T-cell (primary cell): ENCODE measurements at regions not wholly inside any gene's neighbourhood (a gene's known extent, or its start where the extent isn't known, plus 50 kb on each side); places are given as distances from the start of the nearest gene placed in this dataset.

Experiments
- ATAC-seq, 4 experiments: fragments of 200-7000 bp in 3 of 4; fragments of 150-1000 bp in 1 of 4; cut with Tn5 transposase; replicated peaks in 1 of 4; 1 replicate in 3 of 4; 2 replicates in 1 of 4; pipeline ENCODE4 v1.10.0; 2021; ENCODE audit warnings: moderate library complexity in 3 of 4, mild to moderate bottlenecking in 2 of 4, moderate number of reproducible peaks in 1 of 4
- CTCF ChIA-PET, 2 donors: fragments of 300-600 bp; sonication (Branson Sonifier 250); formaldehyde crosslinking; loops; one replicate each; lab custom pipeline; 2022; ENCODE audit warnings: antibody characterized with exemption in 2 of 2; lab: Charles Lee
- POLR2A ChIA-PET, 2 donors: fragments of 300-600 bp; sonication (Branson Sonifier 250); formaldehyde crosslinking; loops; one replicate each; lab custom pipeline; 2022; ENCODE audit warnings: antibody characterized with exemption in 2 of 2; lab: Charles Lee
- DNase-seq, 35 experiments: peaks; one replicate each; pipeline versions ENCODE4 v3.0.0 to v3.0.0-alpha.2; 2013 to 2023
- H3K27ac ChIP-seq: one replicate; pipeline ENCODE4 v1.5.1; 2013; ENCODE audit warnings: low read length
- H3K27me3 ChIP-seq, 2 experiments: replicated peaks in 1 of 2; 1 replicate in 1 of 2; 2 replicates in 1 of 2; pipeline versions ENCODE4 v1.6.1 to v1.7.0; 2013; ENCODE audit warnings: low read length in 1 of 2, mixed read lengths in 1 of 2; ENCODE audit not compliant: control insufficient read depth in 2 of 2, insufficient read depth in 2 of 2; ENCODE audit errors: extremely low read depth in 1 of 2
- H3K36me3 ChIP-seq, 2 donors: 1 replicate in 1 of 2; 2 replicates in 1 of 2; pipeline versions ENCODE4 v1.6.1 to v1.7.0; 2013; ENCODE audit warnings: low read length in 1 of 2; ENCODE audit not compliant: control insufficient read depth in 2 of 2, insufficient read depth in 1 of 2; ENCODE audit errors: extremely low read depth in 1 of 2
- H3K4me1 ChIP-seq, 2 experiments: 1 replicate in 1 of 2; 2 replicates in 1 of 2; pipeline versions ENCODE4 v1.6.1 to v1.7.0; 2013; ENCODE audit warnings: low read length in 2 of 2, mixed read lengths in 1 of 2; ENCODE audit not compliant: insufficient read depth in 2 of 2, control insufficient read depth in 1 of 2; ENCODE audit errors: extremely low read depth in 1 of 2
- H3K4me3 ChIP-seq, 2 donors: 1 replicate in 1 of 2; 2 replicates in 1 of 2; pipeline versions ENCODE4 v1.5.1 to v1.7.0; 2013; ENCODE audit warnings: mild to moderate bottlenecking in 2 of 2, low read length in 1 of 2, moderate library complexity in 1 of 2; ENCODE audit not compliant: control insufficient read depth in 1 of 2; ENCODE audit errors: extremely low read depth in 1 of 2
- H3K9me3 ChIP-seq: 2 replicates; pipeline ENCODE4 v1.7.0; 2013
- H3K27ac Mint-ChIP-seq, 2 donors: one replicate each; pipeline ENCODE4 v1.8.0; 2020 to 2021; ENCODE audit warnings: mild to moderate bottlenecking in 2 of 2, mixed read lengths in 2 of 2
- H3K27me3 Mint-ChIP-seq, 2 donors: one replicate each; pipeline ENCODE4 v1.8.0; 2021 to 2022; ENCODE audit warnings: mixed read lengths in 2 of 2
- H3K36me3 Mint-ChIP-seq: one replicate; pipeline ENCODE4 v1.8.0; 2021; ENCODE audit warnings: mixed read lengths
- H3K4me1 Mint-ChIP-seq, 3 donors: one replicate each; pipeline ENCODE4 v1.8.0; 2020 to 2022; ENCODE audit warnings: mixed read lengths in 3 of 3, mild to moderate bottlenecking in 1 of 3
- H3K4me3 Mint-ChIP-seq, 3 donors: one replicate each; pipeline ENCODE4 v1.8.0; 2020 to 2022; ENCODE audit warnings: mild to moderate bottlenecking in 3 of 3, mixed read lengths in 3 of 3, moderate library complexity in 3 of 3
- H3K9me3 Mint-ChIP-seq, 3 donors: one replicate each; pipeline ENCODE4 v1.8.0; 2020 to 2022; ENCODE audit warnings: mixed read lengths in 3 of 3
- WGBS: methylation state at CpG from one replicate; pipeline ENCODE4 v1.1.5; 2013; ENCODE audit warnings: missing lambda C conversion rate; ENCODE audit not compliant: insufficient coverage; 5-methylcytosine and 5-hydroxymethylcytosine counted together

- Mint-ChIP-seq H3K4me1 (no peaks in the 10 kb centered on the region), H3K4me3 (no peak overlapping the region), H3K9me3 (peaks cover 0 to 6% (median 3%) of the 10 kb centered on the region in 3 donors), H3K27me3 (no peaks in the 10 kb centered on the region), H3K36me3 (no peaks in the 10 kb centered on the region), H3K27ac (no peak overlapping the region)
- WGBS: no CpG with 5 or more reads among the region's 3 CpGs
- ChIA-PET POLR2A (no interaction called here), CTCF (no interaction called here)
- no peaks in the 10 kb centered on the region for H3K36me3 ChIP-seq
- no peaks in the 10 kb centered on the region for H3K9me3 ChIP-seq
- H3K4me3 ChIP-seq: no peak overlapping the region
- H3K27ac ChIP-seq: no peak overlapping the region
- no peaks in the 10 kb centered on the region for H3K4me1 ChIP-seq
- H3K27me3 ChIP-seq: no peaks in the 10 kb centered on the region
- ATAC-seq (no peak), DNase-seq (no peak)
These were observed 1557.5 kb downstream of the GRIK2 start for GRCh38 chr6:102950967-102951366.

GRCh38 chr6:102944475-102944874 is 1551.0 kb downstream of the GRIK2 start:
- ChIA-PET POLR2A (no interaction called here), CTCF (no interaction called here)
- no peak overlapping the region for H3K27ac ChIP-seq
- H3K4me3 ChIP-seq: no peak overlapping the region
- no peak overlapping the region for H3K4me3 Mint-ChIP-seq
- no peaks in the 10 kb centered on the region for H3K27me3 ChIP-seq
- H3K4me1 Mint-ChIP-seq: no peaks in the 10 kb centered on the region
- H3K27me3 Mint-ChIP-seq: no peaks in the 10 kb centered on the region
- H3K9me3 Mint-ChIP-seq: peaks cover 4 to 7% (median 6%) of the 10 kb centered on the region in 3 donors
- H3K9me3 ChIP-seq: no peaks in the 10 kb centered on the region
- ATAC-seq: no peak
- H3K4me1 ChIP-seq: no peaks in the 10 kb centered on the region
- DNase-seq: no peak
- WGBS: no CpG with 5 or more reads among the region's 1 CpG
- H3K27ac Mint-ChIP-seq: no peak overlapping the region
- no peaks in the 10 kb centered on the region for H3K36me3 Mint-ChIP-seq
- H3K36me3 ChIP-seq: no peaks in the 10 kb centered on the region

GRCh38 chr6:102942206-102942605 is 1548.7 kb downstream of the GRIK2 start:
- POLR2A ChIA-PET: no interaction called here

GRCh38 chr6:102936959-102937358 is 1543.5 kb downstream of the GRIK2 start:
- Histone ChIP-seq H3K9me3 (no peaks in the 10 kb centered on the region), H3K36me3 (no peaks in the 10 kb centered on the region), H3K27ac (no peak overlapping the region), H3K27me3 (no peaks in the 10 kb centered on the region), H3K4me3 (no peak overlapping the region), H3K4me1 (no peaks in the 10 kb centered on the region)
- Mint-ChIP-seq H3K4me1 (no peaks in the 10 kb centered on the region), H3K9me3 (peaks cover 0 to 4% (median 3%) of the 10 kb centered on the region in 3 donors), H3K27ac (no peak overlapping the region), H3K36me3 (no peaks in the 10 kb centered on the region), H3K27me3 (no peaks in the 10 kb centered on the region), H3K4me3 (no peak overlapping the region)
- DNase-seq (no peak), ATAC-seq (no peak)
- POLR2A ChIA-PET: no interaction called here
- WGBS: no CpG with 5 or more reads among the region's 3 CpGs
- CTCF ChIA-PET: no interaction called here

More at GRCh38 chr6:102942206-102942605, 1548.7 kb downstream of the GRIK2 start:
- Histone ChIP-seq H3K4me1 (no peaks in the 10 kb centered on the region), H3K27ac (no peak overlapping the region), H3K27me3 (no peaks in the 10 kb centered on the region), H3K9me3 (no peaks in the 10 kb centered on the region), H3K4me3 (no peak overlapping the region), H3K36me3 (no peaks in the 10 kb centered on the region)
- no peaks in the 10 kb centered on the region for H3K36me3 Mint-ChIP-seq
- no peak for DNase-seq
- H3K9me3 Mint-ChIP-seq: peaks cover 4 to 7% (median 6%) of the 10 kb centered on the region in 3 donors
- no peak for ATAC-seq
- CTCF ChIA-PET: no interaction called here
- H3K27me3 Mint-ChIP-seq: no peaks in the 10 kb centered on the region
- H3K27ac Mint-ChIP-seq: no peak overlapping the region
- no peak overlapping the region for H3K4me3 Mint-ChIP-seq
- H3K4me1 Mint-ChIP-seq: no peaks in the 10 kb centered on the region

- H3K9me3 Mint-ChIP-seq: peaks cover 0 to 9% (median 4%) of the 10 kb centered on the region in 3 donors
- CTCF ChIA-PET: no interaction called here
These were observed 1534.6 kb downstream of the GRIK2 start for GRCh38 chr6:102928109-102928508.

GRCh38 chr6:102918161-102918560 is 1524.7 kb downstream of the GRIK2 start:
- H3K27me3 ChIP-seq: no peaks in the 10 kb centered on the region
- no peaks in the 10 kb centered on the region for H3K36me3 Mint-ChIP-seq
- H3K27ac Mint-ChIP-seq: no peak overlapping the region
- H3K9me3 ChIP-seq: no peaks in the 10 kb centered on the region
- H3K4me1 Mint-ChIP-seq: no peaks in the 10 kb centered on the region
- POLR2A ChIA-PET: no interaction called here
- H3K9me3 Mint-ChIP-seq: peaks cover 4 to 22% (median 9%) of the 10 kb centered on the region in 3 donors
- no peaks in the 10 kb centered on the region for H3K4me1 ChIP-seq
- no peak overlapping the region for H3K4me3 ChIP-seq
- CTCF ChIA-PET: no interaction called here
- H3K27ac ChIP-seq: no peak overlapping the region
- H3K27me3 Mint-ChIP-seq: no peaks in the 10 kb centered on the region
- 71% methylated on average over 3 of the region's 6 CpGs for WGBS
- no peaks in the 10 kb centered on the region for H3K36me3 ChIP-seq
- no peak for DNase-seq
- H3K4me3 Mint-ChIP-seq: no peak overlapping the region
- ATAC-seq: no peak

More at GRCh38 chr6:102928109-102928508, 1534.6 kb downstream of the GRIK2 start:
- Mint-ChIP-seq H3K27ac (no peak overlapping the region), H3K27me3 (no peaks in the 10 kb centered on the region), H3K4me3 (no peak overlapping the region), H3K36me3 (no peaks in the 10 kb centered on the region), H3K4me1 (no peaks in the 10 kb centered on the region)
- no peaks in the 10 kb centered on the region for H3K36me3 ChIP-seq
- no peak for DNase-seq
- H3K4me3 ChIP-seq: no peak overlapping the region
- POLR2A ChIA-PET: no interaction called here
- no peaks in the 10 kb centered on the region for H3K4me1 ChIP-seq
- no peaks in the 10 kb centered on the region for H3K9me3 ChIP-seq
- no peak overlapping the region for H3K27ac ChIP-seq
- H3K27me3 ChIP-seq: no peaks in the 10 kb centered on the region
- 67% methylated on average over 1 of the region's 3 CpGs for WGBS
- no peak for ATAC-seq

- Histone ChIP-seq H3K4me3 (no peak overlapping the region), H3K27me3 (no peaks in the 10 kb centered on the region), H3K36me3 (no peaks in the 10 kb centered on the region), H3K9me3 (no peaks in the 10 kb centered on the region), H3K4me1 (no peaks in the 10 kb centered on the region), H3K27ac (no peak overlapping the region)
- ATAC-seq (no peak), DNase-seq (no peak)
- H3K4me3 Mint-ChIP-seq: no peak overlapping the region
- CTCF ChIA-PET: no interaction called here
- POLR2A ChIA-PET: no interaction called here
- H3K4me1 Mint-ChIP-seq: no peaks in the 10 kb centered on the region
- H3K9me3 Mint-ChIP-seq: peaks cover 6 to 14% (median 7%) of the 10 kb centered on the region in 3 donors
- no peak overlapping the region for H3K27ac Mint-ChIP-seq
- no peaks in the 10 kb centered on the region for H3K36me3 Mint-ChIP-seq
- no peaks in the 10 kb centered on the region for H3K27me3 Mint-ChIP-seq
These were observed 1518.1 kb downstream of the GRIK2 start for GRCh38 chr6:102911571-102911970.
